Endothelial cell of umbilical vein (primary cell): ENCODE measurements at regions not wholly inside any gene's neighbourhood (a gene's known extent, or its start where the extent isn't known, plus 50 kb on each side); places are given as distances from the start of the nearest gene placed in this dataset.

ENCODE experiments used
- BruUV-seq: library from RNA; stranded (reverse); fragments of 400-500 nt; replicated peaks from 2 replicates; lab custom pipeline; 2021; lab: Mats Ljungman, UMichigan
- CTCF ChIA-PET: fragments of 300-600, 350-600 bp; sonication (Branson Sonifier 250); formaldehyde crosslinking; loops from one replicate; lab custom pipeline; 2021; ENCODE audit warnings: antibody characterized with exemption, inconsistent platforms; lab: Charles Lee
- POLR2A ChIA-PET: fragments of 300-600, 350-600 bp; sonication (Branson Sonifier 250); formaldehyde crosslinking; loops from one replicate; lab custom pipeline; 2021; ENCODE audit warnings: antibody characterized with exemption, inconsistent platforms; lab: Charles Lee
- DNase-seq: peaks from one replicate; pipeline ENCODE4 v3.0.0-alpha.2; 2011; ENCODE audit warnings: low read depth, low spot score
- FAIRE-seq: peaks from 2 replicates; lab custom pipeline; 2011; peaks lifted over from hg19 to GRCh38; lab: Jason Lieb, UNC
- H2AFZ ChIP-seq: 2 replicates; pipeline ENCODE4 v1.6.0; 2012; ENCODE audit warnings: low read depth, low read length, control low read depth, inconsistent platforms
- H3K27ac ChIP-seq: 2 replicates; pipeline ENCODE4 v1.5.1; 2011; ENCODE audit warnings: low read depth, mild to moderate bottlenecking, control low read depth, low read length, moderate library complexity; ENCODE audit not compliant: insufficient read depth
- H3K27me3 ChIP-seq, 2 experiments: 2 replicates each; pipeline versions ENCODE4 v1.6.0 to v1.6.1; 2011; ENCODE audit warnings: low read length in 2 of 2, mixed read lengths in 1 of 2; ENCODE audit not compliant: control insufficient read depth in 2 of 2, insufficient read depth in 2 of 2
- H3K36me3 ChIP-seq, 2 experiments: 2 replicates in 1 of 2; 3 replicates in 1 of 2; pipeline ENCODE4 v1.5.1; 2011; ENCODE audit warnings: low read length in 2 of 2, mild to moderate bottlenecking in 1 of 2, moderate library complexity in 1 of 2; ENCODE audit not compliant: control insufficient read depth in 2 of 2, insufficient read depth in 2 of 2; ENCODE audit errors: extremely low read depth in 1 of 2
- H3K4me1 ChIP-seq: 3 replicates; pipeline ENCODE4 v1.5.1; 2011; ENCODE audit warnings: mild to moderate bottlenecking, low read length; ENCODE audit not compliant: control insufficient read depth, insufficient read depth; ENCODE audit errors: extremely low read depth
- H3K4me2 ChIP-seq: 2 replicates; pipeline ENCODE4 v1.6.1; 2011; ENCODE audit warnings: low read length, control low read depth, mixed read lengths; ENCODE audit not compliant: insufficient read depth
- H3K4me3 ChIP-seq, 3 experiments: fragments of 200-600 bp in 1 of 3; sonication (generic), shearing (Covaris generic) in 1 of 3; replicated peaks in 1 of 3; 2 replicates each; pipeline ENCODE4 v1.5.1; 2011 to 2016; ENCODE audit warnings: control low read depth in 3 of 3, low read length in 3 of 3, mild to moderate bottlenecking in 2 of 3, inconsistent platforms in 1 of 3, low read depth in 1 of 3, moderate library complexity in 1 of 3; ENCODE audit not compliant: insufficient read depth in 1 of 3
- H3K79me2 ChIP-seq: 2 replicates; pipeline ENCODE4 v1.6.0; 2012; ENCODE audit warnings: low read length, inconsistent platforms; ENCODE audit not compliant: control insufficient read depth, insufficient read depth
- H3K9ac ChIP-seq: replicated peaks from 2 replicates; pipeline ENCODE3; 2011; ENCODE audit warnings: low read length, control low read depth; ENCODE audit not compliant: insufficient read depth; ENCODE audit errors: extremely low read depth
- H3K9me1 ChIP-seq: replicated peaks from 3 replicates; pipeline ENCODE4 v1.6.0; 2011; ENCODE audit warnings: mild to moderate bottlenecking, low read length; ENCODE audit not compliant: control insufficient read depth, insufficient read depth; ENCODE audit errors: extremely low read depth
- H3K9me3 ChIP-seq: replicated peaks from 2 replicates; pipeline ENCODE4 v1.5.1; 2012; ENCODE audit warnings: low read length, inconsistent platforms; ENCODE audit not compliant: control insufficient read depth, insufficient read depth
- H4K20me1 ChIP-seq: replicated peaks from 2 replicates; pipeline ENCODE3; 2011; ENCODE audit warnings: mild to moderate bottlenecking, low read length; ENCODE audit not compliant: control insufficient read depth, insufficient read depth; ENCODE audit errors: extremely low read depth
- EZH2 ChIP-seq: IDR thresholded peaks from 2 replicates; pipeline ENCODE4 v1.6.1; 2012; ENCODE audit warnings: borderline replicate concordance, low read depth, mild to moderate bottlenecking, moderate library complexity, low read length, inconsistent platforms; ENCODE audit not compliant: severe bottlenecking
- GATA2 ChIP-seq: IDR thresholded peaks from 2 replicates; pipeline ENCODE4 v1.7.0; 2011; ENCODE audit warnings: low read depth, mild to moderate bottlenecking, moderate library complexity, mixed read lengths, low read length; ENCODE audit not compliant: insufficient read length, insufficient read depth
- JUN ChIP-seq: IDR thresholded peaks from 2 replicates; pipeline ENCODE4 v1.6.1; 2011; ENCODE audit warnings: borderline replicate concordance, low read depth; ENCODE audit not compliant: insufficient read length, insufficient read depth
- MYC ChIP-seq: IDR thresholded peaks from one replicate; pipeline ENCODE4 v1.6.1; 2011; ENCODE audit warnings: mild to moderate bottlenecking, low read depth, low read length
- POLR2A ChIP-seq: IDR thresholded peaks from 2 replicates; pipeline ENCODE4 v1.6.1; 2012; ENCODE audit warnings: low read depth, mild to moderate bottlenecking, control low read depth, low read length
- POLR2AphosphoS5 ChIP-seq: IDR thresholded peaks from 2 replicates; pipeline ENCODE4 v1.6.1; 2012; ENCODE audit warnings: low read depth, mild to moderate bottlenecking, control low read depth, low read length, moderate library complexity; ENCODE audit not compliant: insufficient read depth
- dilution Hi-C: fragments of 300-500 bp; cut with MboI; formaldehyde crosslinking; loops from one replicate; pipeline ENCODE4 v1.15.0; 2019; ENCODE audit warnings: low sequenced_read_pairs; ENCODE audit not compliant: extremely low pct_ligation_motif_present
- intact Hi-C: fragments of 100-400 bp; cut with micrococcal nuclease; formaldehyde crosslinking; loops from one replicate; pipeline ENCODE4 v1.10.0; 2022
- TF ChIP-seq, protein P1 (sequence below): IDR thresholded peaks from 2 replicates; pipeline ENCODE4 v1.6.1; 2011; ENCODE audit not compliant: insufficient read depth, insufficient read length
- TF ChIP-seq, protein P2 (sequence below), 2 donors: IDR thresholded peaks; 1 replicate in 1 of 2; 2 replicates in 1 of 2; pipeline ENCODE4 v1.5.1; 2011; ENCODE audit warnings: low read length in 2 of 2, mild to moderate bottlenecking in 2 of 2, moderate library complexity in 2 of 2, control low read depth in 1 of 2, inconsistent platforms in 1 of 2, low read depth in 1 of 2; ENCODE audit not compliant: insufficient read depth in 1 of 2; ENCODE audit errors: extremely low read depth in 1 of 2

DNA sequence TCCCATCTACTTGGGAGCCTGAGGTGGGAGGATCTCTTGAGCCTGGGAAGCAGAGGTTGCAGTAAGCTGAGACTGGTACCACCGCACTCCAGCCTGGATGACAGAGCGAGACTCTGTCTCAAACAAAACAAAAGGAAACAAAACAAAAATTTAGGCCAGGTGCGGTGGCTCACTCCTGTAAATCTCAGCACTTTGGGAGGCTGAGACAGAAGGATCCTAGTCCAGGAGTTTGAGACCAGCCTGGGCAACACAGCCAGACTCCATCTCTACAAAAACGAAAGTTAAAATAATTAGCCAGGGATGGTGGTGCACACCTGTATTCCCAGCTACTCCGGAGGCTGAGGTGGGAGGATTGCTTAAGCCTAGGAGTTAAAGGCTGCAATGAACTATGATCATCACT is 183.2 kb upstream of the ZNF217 start:
- dilution Hi-C loops, result no loop called here
- intact Hi-C loops, result no loop called here
- no peak for DNase-seq
- no peak for FAIRE-seq
- no peaks in the 10 kb centered on the region for H4K20me1 ChIP-seq
- CTCF ChIA-PET, result interaction anchor here (1.0 to 1.3 kb wide), 2 partner anchors 9 to 15 kb away, joined by 3 read pairs; no protein-coding TSS in a partner anchor
- no peaks in the 10 kb centered on the region for H3K9me1 ChIP-seq
- H3K4me3 ChIP-seq, result no peak overlapping the region
- no peak overlapping the region for H2AFZ ChIP-seq
- no TSS peak for BruUV-seq
- H3K4me2 ChIP-seq, result no peak overlapping the region
- peaks cover 8% of the 10 kb centered on the region for H3K4me1 ChIP-seq
- POLR2A ChIA-PET, result no interaction called here
- H3K79me2 ChIP-seq, result no peaks in the 10 kb centered on the region
- H3K9me3 ChIP-seq, result no peaks in the 10 kb centered on the region
- H3K36me3 ChIP-seq, result no peaks in the 10 kb centered on the region
- H3K27ac ChIP-seq, result no peak overlapping the region
- no peaks in the 10 kb centered on the region for H3K27me3 ChIP-seq
- TF ChIP-seq, protein P1, sequence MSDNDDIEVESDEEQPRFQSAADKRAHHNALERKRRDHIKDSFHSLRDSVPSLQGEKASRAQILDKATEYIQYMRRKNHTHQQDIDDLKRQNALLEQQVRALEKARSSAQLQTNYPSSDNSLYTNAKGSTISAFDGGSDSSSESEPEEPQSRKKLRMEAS, result no peak
- TF ChIP-seq POLR2AphosphoS5, result no peak
- TF ChIP-seq, protein P2, sequence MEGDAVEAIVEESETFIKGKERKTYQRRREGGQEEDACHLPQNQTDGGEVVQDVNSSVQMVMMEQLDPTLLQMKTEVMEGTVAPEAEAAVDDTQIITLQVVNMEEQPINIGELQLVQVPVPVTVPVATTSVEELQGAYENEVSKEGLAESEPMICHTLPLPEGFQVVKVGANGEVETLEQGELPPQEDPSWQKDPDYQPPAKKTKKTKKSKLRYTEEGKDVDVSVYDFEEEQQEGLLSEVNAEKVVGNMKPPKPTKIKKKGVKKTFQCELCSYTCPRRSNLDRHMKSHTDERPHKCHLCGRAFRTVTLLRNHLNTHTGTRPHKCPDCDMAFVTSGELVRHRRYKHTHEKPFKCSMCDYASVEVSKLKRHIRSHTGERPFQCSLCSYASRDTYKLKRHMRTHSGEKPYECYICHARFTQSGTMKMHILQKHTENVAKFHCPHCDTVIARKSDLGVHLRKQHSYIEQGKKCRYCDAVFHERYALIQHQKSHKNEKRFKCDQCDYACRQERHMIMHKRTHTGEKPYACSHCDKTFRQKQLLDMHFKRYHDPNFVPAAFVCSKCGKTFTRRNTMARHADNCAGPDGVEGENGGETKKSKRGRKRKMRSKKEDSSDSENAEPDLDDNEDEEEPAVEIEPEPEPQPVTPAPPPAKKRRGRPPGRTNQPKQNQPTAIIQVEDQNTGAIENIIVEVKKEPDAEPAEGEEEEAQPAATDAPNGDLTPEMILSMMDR (IDR thresholded peaks at IDR 0.05; ENCODE audit: extremely low read depth in 1 of 2, insufficient read depth in 1 of 2, low read depth in 1 of 2, low read length in 2 of 2), result no peak
- H3K9ac ChIP-seq, result no peak overlapping the region

DNA sequence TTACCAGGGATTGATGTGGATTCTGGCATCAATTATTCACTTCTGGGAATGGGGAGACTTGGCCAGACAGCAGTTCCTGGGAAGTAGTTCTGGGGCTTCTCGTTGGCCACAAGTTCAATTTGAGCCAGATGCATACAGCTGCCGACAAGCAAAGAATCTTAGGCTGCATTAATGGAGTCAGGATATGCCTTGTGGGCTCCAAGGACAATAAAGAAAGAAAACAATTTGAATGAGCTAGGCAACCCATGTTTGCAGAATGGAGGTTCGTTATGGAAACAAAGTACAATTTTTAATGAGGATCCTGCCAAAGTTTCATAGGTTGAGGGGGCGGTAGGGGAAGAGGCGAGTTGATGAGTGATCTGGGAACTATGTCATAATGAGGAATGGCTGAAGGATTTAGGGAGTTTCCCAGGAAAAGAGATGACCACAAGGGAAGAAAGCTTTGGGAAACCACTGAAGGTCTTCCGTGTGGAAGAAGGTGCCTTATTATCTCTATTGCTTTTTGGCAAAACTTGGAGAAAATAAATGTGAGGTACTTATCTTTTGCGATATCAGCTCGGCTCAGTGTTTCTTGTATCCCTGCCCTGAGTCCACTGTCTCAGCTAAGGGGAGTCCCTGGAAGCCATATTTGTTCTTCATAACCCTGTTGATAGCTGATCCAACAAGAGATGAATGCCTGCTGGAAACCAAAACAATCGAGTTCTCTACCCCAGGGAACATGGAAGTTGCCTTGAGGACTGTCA is 181.0 kb upstream of the ZNF217 start:
- H3K9me1 ChIP-seq, result no peaks in the 10 kb centered on the region
- TF ChIP-seq POLR2AphosphoS5 (no peak), GATA2 (no peak), EZH2 (no peak), POLR2A (no peak), MYC (no peak), JUN (peak; percentile 24)
- POLR2A ChIA-PET, result no interaction called here
- DNase-seq, result peak; percentile 44
- dilution Hi-C loops (no loop called here), intact Hi-C loops (no loop called here)
- no peak overlapping the region for H3K4me2 ChIP-seq
- CTCF ChIA-PET, result interaction anchor here (0.8 to 1.3 kb wide), 3 partner anchors 10 to 142 kb away, joined by 3 to 6 read pairs (median 3); no protein-coding TSS in a partner anchor
- no peak overlapping the region for H3K9ac ChIP-seq
- no peaks in the 10 kb centered on the region for H4K20me1 ChIP-seq
- H3K4me3 ChIP-seq, result no peak overlapping the region
- no peaks in the 10 kb centered on the region for H3K79me2 ChIP-seq
- H3K4me1 ChIP-seq, result peaks cover 8% of the 10 kb centered on the region
- H3K27me3 ChIP-seq, result no peaks in the 10 kb centered on the region
- no peaks in the 10 kb centered on the region for H3K36me3 ChIP-seq
- H3K27ac ChIP-seq, result peak overlapping the region; percentile 28
- FAIRE-seq, result no peak
- H2AFZ ChIP-seq, result peak overlapping the region; percentile 61
- H3K9me3 ChIP-seq, result no peaks in the 10 kb centered on the region
- BruUV-seq, result no TSS peak
